ENCODE measurements at regions not wholly inside any gene's neighbourhood (a gene's known extent, or its start where the extent isn't known, plus 50 kb on each side); places are given as distances from the start of the nearest gene placed in this dataset.

GRCh38 chr2:228268301-228268700 is 86.8 kb upstream of the SPHKAP start:
- Histone ChIP-seq H3K27me3 (no peaks in the 10 kb centered on the region), H3K36me3 (no peaks in the 10 kb centered on the region), H3K27ac (no peak overlapping the region), H3K4me3 (no peak overlapping the region), H3K4me1 (no peaks in the 10 kb centered on the region), H3K9me3 (no peaks in the 10 kb centered on the region)
- TF ChIP-seq POLR2AphosphoS5 (IDR thresholded peaks at IDR 0.05), result no peak
- TF ChIP-seq, protein P1, sequence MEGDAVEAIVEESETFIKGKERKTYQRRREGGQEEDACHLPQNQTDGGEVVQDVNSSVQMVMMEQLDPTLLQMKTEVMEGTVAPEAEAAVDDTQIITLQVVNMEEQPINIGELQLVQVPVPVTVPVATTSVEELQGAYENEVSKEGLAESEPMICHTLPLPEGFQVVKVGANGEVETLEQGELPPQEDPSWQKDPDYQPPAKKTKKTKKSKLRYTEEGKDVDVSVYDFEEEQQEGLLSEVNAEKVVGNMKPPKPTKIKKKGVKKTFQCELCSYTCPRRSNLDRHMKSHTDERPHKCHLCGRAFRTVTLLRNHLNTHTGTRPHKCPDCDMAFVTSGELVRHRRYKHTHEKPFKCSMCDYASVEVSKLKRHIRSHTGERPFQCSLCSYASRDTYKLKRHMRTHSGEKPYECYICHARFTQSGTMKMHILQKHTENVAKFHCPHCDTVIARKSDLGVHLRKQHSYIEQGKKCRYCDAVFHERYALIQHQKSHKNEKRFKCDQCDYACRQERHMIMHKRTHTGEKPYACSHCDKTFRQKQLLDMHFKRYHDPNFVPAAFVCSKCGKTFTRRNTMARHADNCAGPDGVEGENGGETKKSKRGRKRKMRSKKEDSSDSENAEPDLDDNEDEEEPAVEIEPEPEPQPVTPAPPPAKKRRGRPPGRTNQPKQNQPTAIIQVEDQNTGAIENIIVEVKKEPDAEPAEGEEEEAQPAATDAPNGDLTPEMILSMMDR (IDR thresholded peaks at IDR 0.05), result no peak
- TF ChIP-seq EP300 (IDR thresholded peaks at IDR 0.05), result no peak
- TF ChIP-seq POLR2A (IDR thresholded peaks at IDR 0.05), result no peak
- 67 to 84% methylated on average over 2 of the region's 2 CpGs for WGBS, 2 donors
- ATAC-seq (ENCODE audit: low FRiP score in 2 of 2), result no peak
- DNase-seq, result no peak

- no peak for TF ChIP-seq POLR2AphosphoS5 (IDR thresholded peaks at IDR 0.05)
- TF ChIP-seq POLR2A (IDR thresholded peaks at IDR 0.05), result no peak
- no peak for TF ChIP-seq EP300 (IDR thresholded peaks at IDR 0.05)
- TF ChIP-seq, protein P1 (IDR thresholded peaks at IDR 0.05), result no peak
- Histone ChIP-seq H3K9me3 (no peaks in the 10 kb centered on the region), H3K4me3 (no peak overlapping the region), H3K4me1 (no peaks in the 10 kb centered on the region), H3K36me3 (no peaks in the 10 kb centered on the region), H3K27me3 (no peaks in the 10 kb centered on the region), H3K27ac (no peak overlapping the region)
- no peak for DNase-seq
- 96 to 98% methylated on average over 3 of the region's 3 CpGs for WGBS, 2 donors
- ATAC-seq (ENCODE audit: low FRiP score in 2 of 2), result no peak
Observed at GRCh38 chr2:228263156-228263555, 81.7 kb upstream of the SPHKAP start.

- ATAC-seq (ENCODE audit: low FRiP score in 2 of 2), result no peak
- H3K27me3 ChIP-seq, result no peaks in the 10 kb centered on the region
Observed at GRCh38 chr2:228261546-228261945, 80.1 kb upstream of the SPHKAP start.

GRCh38 chr2:228257379-228257778 is 75.9 kb upstream of the SPHKAP start:
- H3K4me1 ChIP-seq, result no peaks in the 10 kb centered on the region
- H3K36me3 ChIP-seq, result no peaks in the 10 kb centered on the region
- H3K27ac ChIP-seq, result no peak overlapping the region
- H3K27me3 ChIP-seq, result no peaks in the 10 kb centered on the region
- ATAC-seq (ENCODE audit: low FRiP score in 2 of 2) (no peak), DNase-seq (no peak)
- H3K9me3 ChIP-seq, result no peaks in the 10 kb centered on the region
- TF ChIP-seq, protein P1 (IDR thresholded peaks at IDR 0.05), result no peak
- no peak for TF ChIP-seq POLR2A (IDR thresholded peaks at IDR 0.05)
- TF ChIP-seq POLR2AphosphoS5 (IDR thresholded peaks at IDR 0.05), result no peak
- TF ChIP-seq EP300 (IDR thresholded peaks at IDR 0.05), result no peak
- no peak overlapping the region for H3K4me3 ChIP-seq

More at GRCh38 chr2:228261546-228261945, 80.1 kb upstream of the SPHKAP start:
- H3K9me3 ChIP-seq, result no peaks in the 10 kb centered on the region
- no peaks in the 10 kb centered on the region for H3K4me1 ChIP-seq
- 86 to 87% methylated on average over 7 of the region's 7 CpGs for WGBS, 2 donors
- DNase-seq, result no peak
- no peaks in the 10 kb centered on the region for H3K36me3 ChIP-seq
- no peak overlapping the region for H3K4me3 ChIP-seq
- TF ChIP-seq, protein P1 (IDR thresholded peaks at IDR 0.05), result no peak
- no peak for TF ChIP-seq EP300 (IDR thresholded peaks at IDR 0.05)
- TF ChIP-seq POLR2A (IDR thresholded peaks at IDR 0.05), result no peak
- TF ChIP-seq POLR2AphosphoS5 (IDR thresholded peaks at IDR 0.05), result no peak
- no peak overlapping the region for H3K27ac ChIP-seq

- no peaks in the 10 kb centered on the region for H3K27me3 ChIP-seq
- no peaks in the 10 kb centered on the region for H3K36me3 ChIP-seq
- H3K27ac ChIP-seq, result no peak overlapping the region
- no peaks in the 10 kb centered on the region for H3K9me3 ChIP-seq
- ATAC-seq (ENCODE audit: low FRiP score in 2 of 2) (no peak), DNase-seq (no peak)
- H3K4me1 ChIP-seq, result no peaks in the 10 kb centered on the region
- TF ChIP-seq, protein P1 (IDR thresholded peaks at IDR 0.05), result no peak
- TF ChIP-seq EP300 (IDR thresholded peaks at IDR 0.05) (no peak), POLR2A (IDR thresholded peaks at IDR 0.05) (no peak), POLR2AphosphoS5 (IDR thresholded peaks at IDR 0.05) (no peak)
- WGBS, 2 donors, result 71 to 76% methylated on average over 1 to 2 of the region's 2 CpGs
- H3K4me3 ChIP-seq, result no peak overlapping the region
Observed at GRCh38 chr2:228253752-228254151, 72.3 kb upstream of the SPHKAP start.
